ENCODE measurements at regions not wholly inside any gene's neighbourhood (a gene's known extent, or its start where the extent isn't known, plus 50 kb on each side); places are given as distances from the start of the nearest gene placed in this dataset.

- no peak for DNase-seq
Observed at GRCh38 chr7:41517771-41518170, 185.1 kb downstream of the INHBA start.

GRCh38 chr7:41508755-41509154 is 194.1 kb downstream of the INHBA start:
- no peak for DNase-seq

DNA sequence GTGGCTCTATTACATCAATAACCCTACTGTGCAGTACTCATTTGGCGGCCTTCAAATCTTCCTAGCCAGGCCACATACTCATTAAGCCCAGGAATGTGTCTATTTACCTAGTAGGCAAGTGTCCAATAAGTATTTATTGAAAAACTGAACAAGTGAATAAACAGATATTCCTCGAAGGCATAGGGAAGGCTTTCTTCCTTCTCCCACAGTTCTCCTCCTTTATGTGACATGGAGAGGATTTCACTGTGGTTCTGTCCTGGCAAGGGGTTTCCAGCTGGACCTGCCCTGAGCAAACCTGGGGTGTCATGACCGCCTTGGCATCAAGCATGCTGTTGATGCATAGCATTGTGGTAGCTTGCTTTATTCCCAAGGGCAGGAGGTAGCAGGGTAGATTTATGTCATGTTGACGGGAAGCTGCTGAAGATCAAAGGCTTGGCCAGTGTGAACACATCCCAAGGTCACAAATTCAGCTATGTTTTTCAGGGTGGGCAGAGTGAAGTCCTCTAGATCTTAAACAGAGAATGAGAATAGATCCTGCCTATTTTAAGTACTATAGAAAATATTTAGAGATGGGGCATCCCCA is 195.1 kb downstream of the INHBA start:
- DNase-seq, result no peak

DNA sequence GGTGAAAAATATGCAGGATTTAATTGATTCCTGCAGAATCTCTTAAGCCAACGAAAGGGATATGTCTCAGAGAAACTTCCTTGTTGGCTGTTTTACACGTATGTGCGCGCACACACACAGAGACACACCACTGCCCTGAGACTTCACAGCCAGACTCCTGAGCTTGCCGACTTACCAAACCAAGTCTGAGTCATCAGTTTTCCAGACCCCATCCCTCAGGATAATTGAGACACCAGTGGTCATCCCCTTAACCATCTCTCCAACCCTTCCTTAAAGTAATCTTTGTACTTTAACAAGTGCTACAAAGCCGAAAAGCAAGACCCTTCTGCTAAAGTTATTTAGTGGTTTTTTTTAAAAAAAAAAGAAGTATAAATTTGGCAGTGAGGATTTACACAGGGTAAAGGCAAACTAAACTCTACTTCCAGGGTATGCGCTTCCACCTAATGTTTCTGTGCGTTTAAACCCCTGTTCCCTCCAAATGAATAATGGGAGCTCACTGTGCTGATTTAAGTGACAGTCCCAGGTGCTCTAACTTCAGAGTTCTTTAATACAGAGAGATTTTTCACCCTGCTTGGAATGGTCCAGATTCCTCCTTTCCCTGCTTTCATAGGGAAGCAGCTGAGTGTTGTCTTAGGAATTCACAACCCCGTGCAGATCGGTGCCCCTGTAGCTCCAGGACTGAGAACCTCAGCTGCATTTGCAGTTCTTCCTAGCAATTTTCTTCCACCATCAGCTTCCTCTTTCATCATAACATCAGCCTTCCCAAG is 198.5 kb downstream of the INHBA start:
- no peak for DNase-seq

DNA sequence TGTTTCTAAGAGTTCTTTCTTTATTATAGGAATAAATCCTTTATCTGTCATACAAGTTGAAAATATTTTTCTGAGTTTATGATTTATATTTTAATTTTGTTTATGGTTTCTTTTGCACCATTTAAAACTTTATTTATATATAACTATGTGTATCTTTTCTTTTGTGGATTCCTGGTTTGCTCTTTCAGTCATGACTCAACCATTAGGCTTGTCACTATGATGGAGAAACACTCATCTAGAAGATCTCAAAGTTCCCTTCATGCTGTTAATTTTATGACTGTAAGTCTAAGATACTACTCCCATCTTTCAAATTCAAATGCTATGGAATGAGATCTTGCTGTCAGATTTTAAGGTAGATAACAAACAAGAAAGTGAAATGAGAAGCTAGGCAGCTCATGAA is 199.5 kb downstream of the INHBA start:
- DNase-seq, result no peak

- DNase-seq, result no peak
Observed at GRCh38 chr7:41501466-41501865, 201.4 kb downstream of the INHBA start.

DNA sequence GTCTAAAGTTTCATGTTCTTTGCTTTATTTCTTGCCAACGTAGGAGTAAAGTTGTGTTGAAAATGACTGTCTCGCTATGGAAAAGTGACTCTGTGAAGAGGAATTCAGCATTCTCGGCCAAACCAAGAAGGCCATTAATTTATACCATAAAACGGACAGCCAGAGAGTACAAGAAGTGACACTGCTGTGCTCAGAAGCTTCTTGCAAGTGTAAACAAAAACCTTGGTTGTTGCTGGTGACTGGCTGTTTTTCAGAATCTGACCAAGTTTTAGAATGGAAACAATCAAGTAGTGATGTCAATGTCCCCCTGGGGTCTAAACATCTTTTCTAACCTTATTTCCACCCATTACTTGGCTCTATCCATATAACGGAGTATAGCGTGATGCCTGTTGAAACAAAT is 201.9 kb downstream of the INHBA start:
- no peak for DNase-seq

DNA sequence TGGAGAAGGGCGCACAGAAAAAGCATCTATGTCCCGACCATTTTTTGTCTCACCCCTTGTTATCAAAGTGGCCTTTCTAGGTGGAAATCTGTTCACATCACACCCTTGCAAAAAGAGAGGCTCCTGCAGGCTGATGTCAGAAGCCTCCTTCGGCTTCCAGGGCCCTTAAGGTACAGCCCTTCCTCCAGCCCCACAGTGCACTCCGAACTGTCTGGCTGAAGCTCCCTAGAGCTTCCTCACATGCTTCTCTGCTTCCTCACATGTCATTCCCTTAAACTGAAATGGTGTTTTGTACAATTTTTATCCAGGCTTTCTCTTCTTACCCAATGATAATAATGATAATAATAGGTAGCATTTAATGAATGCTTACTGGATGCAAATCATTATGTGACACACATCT is 210.3 kb downstream of the INHBA start:
- DNase-seq, result no peak

DNA sequence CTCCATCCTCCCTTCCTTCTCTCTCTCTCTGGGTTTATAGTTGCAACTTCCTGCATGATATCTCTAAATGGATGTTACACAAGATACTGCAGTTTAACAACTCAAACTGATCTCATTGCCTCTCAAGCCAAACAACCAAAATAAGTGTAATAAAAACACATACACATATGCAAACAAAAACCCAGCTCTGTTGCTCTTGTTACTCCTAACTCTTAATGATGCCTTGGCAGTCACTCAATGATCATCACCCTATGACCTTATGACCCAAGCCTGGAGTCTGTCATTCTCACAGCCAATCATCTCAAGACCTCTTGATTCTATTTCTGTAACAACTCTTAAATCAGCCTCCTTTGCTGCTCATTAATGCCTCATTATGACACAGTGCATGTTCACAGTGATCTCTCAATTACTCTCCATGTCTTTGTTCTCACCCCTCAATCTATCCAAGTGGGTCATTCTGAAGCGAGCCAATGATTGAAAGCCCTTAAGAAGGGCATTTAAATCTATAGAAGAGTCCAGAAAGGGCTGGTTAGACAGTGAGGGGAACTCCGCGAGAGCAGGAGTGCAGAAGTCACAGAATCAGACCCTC is 210.9 kb downstream of the INHBA start:
- no peak for DNase-seq

- no peak for DNase-seq
Observed at GRCh38 chr7:41491308-41491707, 211.6 kb downstream of the INHBA start.

GRCh38 chr7:41489885-41490284 is 213.0 kb downstream of the INHBA start:
- DNase-seq, result no peak

- no peak for DNase-seq
Observed at GRCh38 chr7:41487229-41487940, 215.5 kb downstream of the INHBA start.

GRCh38 chr7:41481353-41481752 is 221.5 kb downstream of the INHBA start:
- DNase-seq, result no peak

GRCh38 chr7:41478187-41478586 is 224.7 kb downstream of the INHBA start:
- DNase-seq, result no peak

DNA sequence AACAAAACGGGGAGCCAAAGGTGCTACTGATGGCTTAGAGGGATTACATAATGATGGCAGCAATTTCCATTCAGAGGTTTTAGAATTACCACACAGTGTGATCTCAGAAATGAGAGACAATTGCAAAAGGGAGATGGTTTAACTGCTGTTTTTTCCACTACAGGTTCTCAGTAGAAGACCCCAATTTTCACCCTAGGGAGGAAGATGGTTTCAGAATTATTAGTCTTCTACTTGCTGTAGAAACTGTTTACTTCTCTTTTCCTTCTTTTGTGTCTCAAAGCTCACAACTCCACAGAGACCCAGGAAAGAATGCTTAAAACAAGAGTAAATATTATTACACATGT is 226.5 kb downstream of the INHBA start:
- DNase-seq, result no peak

GRCh38 chr7:41475801-41476459 is 227.0 kb downstream of the INHBA start:
- DNase-seq, result no peak

GRCh38 chr7:41472427-41473125 is 230.3 kb downstream of the INHBA start:
- no peak for DNase-seq

GRCh38 chr7:41470081-41470480 is 232.8 kb downstream of the INHBA start:
- DNase-seq, result no peak

DNA sequence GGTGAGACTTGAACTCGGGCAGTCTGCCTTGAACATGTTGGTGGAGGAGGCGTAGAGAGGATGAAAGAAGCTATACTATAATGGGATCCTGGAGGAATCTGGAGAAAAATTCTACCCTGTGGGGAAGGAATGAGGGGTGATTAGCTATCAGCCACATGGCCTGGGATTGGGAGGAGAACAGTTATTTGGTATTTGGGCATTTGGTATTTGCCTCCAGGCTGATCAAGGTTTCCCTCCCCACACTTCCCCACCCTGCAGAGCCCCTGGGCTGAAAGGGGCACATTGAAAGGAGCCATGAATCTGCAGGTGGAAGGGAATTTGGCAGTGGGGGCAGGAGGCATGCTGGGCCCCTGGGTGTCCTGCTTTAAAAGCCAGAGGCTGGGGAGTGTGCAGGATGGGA is 235.3 kb downstream of the INHBA start:
- DNase-seq, result no peak

GRCh38 chr7:41466760-41467384 is 236.0 kb downstream of the INHBA start:
- no peak for DNase-seq

GRCh38 chr7:41465571-41465970 is 237.3 kb downstream of the INHBA start:
- DNase-seq, result no peak

- DNase-seq, result no peak
Observed at GRCh38 chr7:41463770-41464470, 239.0 kb downstream of the INHBA start.
